Fibroblast of lung (primary cell): ENCODE measurements at regions not wholly inside any gene's neighbourhood (a gene's known extent, or its start where the extent isn't known, plus 50 kb on each side); places are given as distances from the start of the nearest gene placed in this dataset.

ENCODE experiments used
- EZH2 ChIP-seq: IDR thresholded peaks from 2 replicates; pipeline ENCODE4 v1.5.1; 2012; ENCODE audit warnings: low read length, control low read depth, mild to moderate bottlenecking; ENCODE audit errors: missing control alignments
- TF ChIP-seq, protein P1 (sequence below), 2 donors: IDR thresholded peaks in 1 of 2; conservative IDR thresholded peaks in 1 of 2; 1 replicate in 1 of 2; 2 replicates in 1 of 2; pipeline ENCODE4 v1.5.1; 2011 to 2012; ENCODE audit warnings: low read length in 2 of 2, control low read depth in 1 of 2, inconsistent platforms in 1 of 2, low read depth in 1 of 2, mild to moderate bottlenecking in 1 of 2

DNA sequence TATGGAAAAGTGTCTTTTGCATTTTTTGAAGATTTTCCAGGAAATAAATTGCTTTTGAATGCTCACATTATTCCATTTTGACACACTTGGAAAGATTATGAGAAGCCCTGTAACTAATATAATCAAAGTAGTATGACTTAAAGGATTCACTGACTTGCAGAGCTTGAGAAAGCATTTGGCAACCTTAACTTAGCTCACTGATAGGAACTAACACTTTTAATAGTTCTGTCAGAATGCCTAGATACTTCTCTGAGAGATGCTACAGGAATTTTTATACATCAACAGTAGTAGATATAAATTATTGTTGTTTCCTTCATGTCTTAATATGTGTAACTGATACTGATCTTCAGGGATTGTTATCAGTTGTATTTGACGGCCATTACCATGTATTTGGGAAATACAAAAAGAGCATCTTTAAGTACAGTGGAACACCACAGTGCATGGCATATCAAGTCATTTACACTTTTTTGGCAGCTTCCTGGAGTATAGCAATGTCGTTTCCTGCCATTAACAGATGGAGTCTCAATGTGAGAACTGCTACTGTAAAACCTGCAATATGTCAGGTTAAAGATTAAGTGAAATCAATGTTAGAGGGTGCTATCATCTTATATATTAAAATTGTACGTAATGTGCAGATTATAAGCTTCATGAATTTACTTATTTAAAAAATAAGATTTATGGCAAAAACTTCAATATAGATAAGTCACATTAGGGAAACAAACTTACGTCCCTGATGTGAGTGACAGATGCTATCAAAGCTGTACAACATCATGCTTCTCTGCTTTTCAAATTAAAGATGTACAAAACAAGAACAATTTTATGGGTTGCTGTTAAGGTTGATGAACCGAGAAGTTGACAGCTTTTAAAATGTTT is 1159.8 kb upstream of the MIR17HG start:
- TF ChIP-seq, protein P1, sequence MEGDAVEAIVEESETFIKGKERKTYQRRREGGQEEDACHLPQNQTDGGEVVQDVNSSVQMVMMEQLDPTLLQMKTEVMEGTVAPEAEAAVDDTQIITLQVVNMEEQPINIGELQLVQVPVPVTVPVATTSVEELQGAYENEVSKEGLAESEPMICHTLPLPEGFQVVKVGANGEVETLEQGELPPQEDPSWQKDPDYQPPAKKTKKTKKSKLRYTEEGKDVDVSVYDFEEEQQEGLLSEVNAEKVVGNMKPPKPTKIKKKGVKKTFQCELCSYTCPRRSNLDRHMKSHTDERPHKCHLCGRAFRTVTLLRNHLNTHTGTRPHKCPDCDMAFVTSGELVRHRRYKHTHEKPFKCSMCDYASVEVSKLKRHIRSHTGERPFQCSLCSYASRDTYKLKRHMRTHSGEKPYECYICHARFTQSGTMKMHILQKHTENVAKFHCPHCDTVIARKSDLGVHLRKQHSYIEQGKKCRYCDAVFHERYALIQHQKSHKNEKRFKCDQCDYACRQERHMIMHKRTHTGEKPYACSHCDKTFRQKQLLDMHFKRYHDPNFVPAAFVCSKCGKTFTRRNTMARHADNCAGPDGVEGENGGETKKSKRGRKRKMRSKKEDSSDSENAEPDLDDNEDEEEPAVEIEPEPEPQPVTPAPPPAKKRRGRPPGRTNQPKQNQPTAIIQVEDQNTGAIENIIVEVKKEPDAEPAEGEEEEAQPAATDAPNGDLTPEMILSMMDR (conservative IDR thresholded peaks at IDR 0.05 in 1 of 2, IDR thresholded peaks at IDR 0.05 in 1 of 2; ENCODE audit: low read depth in 1 of 2, low read length in 2 of 2) = no peak
- TF ChIP-seq EZH2 = no peak
